CD4-positive, alpha-beta T cell (primary cell): ENCODE measurements at regions not wholly inside any gene's neighbourhood (a gene's known extent, or its start where the extent isn't known, plus 50 kb on each side); places are given as distances from the start of the nearest gene placed in this dataset.

Source experiments
- ATAC-seq: fragments of 200-7000 bp; cut with Tn5 transposase; one replicate; pipeline ENCODE4 v1.10.0; 2022; ENCODE audit warnings: mild to moderate bottlenecking; ENCODE audit not compliant: poor library complexity
- CTCF ChIA-PET: fragments of 350-600 bp; sonication (Branson Sonifier 250); formaldehyde crosslinking; loops from one replicate; lab custom pipeline; 2021; ENCODE audit warnings: antibody characterized with exemption, inconsistent platforms; lab: Charles Lee
- POLR2A ChIA-PET: fragments of 350-600 bp; sonication (Branson Sonifier 250); formaldehyde crosslinking; loops from one replicate; lab custom pipeline; 2021; ENCODE audit warnings: antibody characterized with exemption, inconsistent platforms; lab: Charles Lee
- DNase-seq, 14 experiments: peaks; one replicate each; pipeline ENCODE4 v3.0.0-alpha.2; 2013 to 2020; ENCODE audit warnings: mixed read lengths in 2 of 14
- H3K27ac ChIP-seq, 2 donors: one replicate each; pipeline versions ENCODE4 v1.5.1 to v1.7.0; 2013; ENCODE audit warnings: low read length in 2 of 2, low read depth in 1 of 2, mild to moderate bottlenecking in 1 of 2
- H3K27me3 ChIP-seq, 2 experiments: 1 replicate in 1 of 2; 2 replicates in 1 of 2; pipeline versions ENCODE4 v1.6.1 to v1.7.0; 2013; ENCODE audit warnings: low read length in 2 of 2, control low read depth in 1 of 2, mild to moderate bottlenecking in 1 of 2, moderate library complexity in 1 of 2; ENCODE audit not compliant: insufficient read depth in 2 of 2, control insufficient read depth in 1 of 2
- H3K36me3 ChIP-seq: one replicate; pipeline ENCODE4 v1.6.1; 2013; ENCODE audit warnings: low read length, control low read depth; ENCODE audit not compliant: insufficient read depth
- H3K4me1 ChIP-seq: one replicate; pipeline ENCODE4 v1.6.1; 2013; ENCODE audit warnings: low read length, control low read depth; ENCODE audit not compliant: insufficient read depth
- H3K4me3 ChIP-seq: one replicate; pipeline ENCODE4 v1.5.1; 2013; ENCODE audit warnings: mild to moderate bottlenecking, low read length, moderate library complexity
- H3K9me3 ChIP-seq, 2 experiments: 1 replicate in 1 of 2; 2 replicates in 1 of 2; pipeline versions ENCODE4 v1.6.1 to v1.7.0; 2013; ENCODE audit warnings: low read length in 2 of 2, mild to moderate bottlenecking in 2 of 2, control low read depth in 1 of 2, moderate library complexity in 1 of 2; ENCODE audit not compliant: control insufficient read depth in 1 of 2, insufficient read depth in 1 of 2
- H3K27ac Mint-ChIP-seq: one replicate; pipeline ENCODE4 v1.8.0; 2020; ENCODE audit warnings: mixed read lengths
- H3K27me3 Mint-ChIP-seq: one replicate; pipeline ENCODE4 v1.8.0; 2021; ENCODE audit warnings: mixed read lengths
- H3K36me3 Mint-ChIP-seq: one replicate; pipeline ENCODE4 v1.8.0; 2021; ENCODE audit warnings: low read depth, mixed read lengths
- H3K4me1 Mint-ChIP-seq: one replicate; pipeline ENCODE4 v1.8.0; 2021; ENCODE audit warnings: low read depth, mixed read lengths
- H3K4me3 Mint-ChIP-seq: one replicate; pipeline ENCODE4 v1.8.0; 2020; ENCODE audit warnings: mild to moderate bottlenecking, mixed read lengths
- H3K9me3 Mint-ChIP-seq: one replicate; pipeline ENCODE4 v1.8.0; 2020; ENCODE audit warnings: mixed read lengths
- CTCF ChIP-seq: fragments of 200-600 bp; IDR thresholded peaks from one replicate; pipeline ENCODE4 v1.8.0; 2022; ENCODE audit warnings: antibody characterized with exemption, mild to moderate bottlenecking
- intact Hi-C, 2 experiments: fragments of 100-400 bp; cut with DNase I in 1 of 2; cut with micrococcal nuclease in 1 of 2; formaldehyde crosslinking; loops; one replicate each; pipeline versions ENCODE4 v1.15.1 to v1.9.0; 2023 to 2025; cut with DNase I, micrococcal nuclease

GRCh38 chr4:111722213-111722720, 423.0 kb upstream of the FAM241A start:
- no peaks in the 10 kb centered on the region for H3K36me3 ChIP-seq
- no peaks in the 10 kb centered on the region for H3K4me1 Mint-ChIP-seq
- H3K27ac ChIP-seq = no peak overlapping the region
- H3K27me3 ChIP-seq = no peaks in the 10 kb centered on the region
- no peak overlapping the region for H3K27ac Mint-ChIP-seq
- H3K27me3 Mint-ChIP-seq = no peaks in the 10 kb centered on the region
- POLR2A ChIA-PET = no interaction called here
- no peaks in the 10 kb centered on the region for H3K9me3 Mint-ChIP-seq
- H3K4me3 ChIP-seq = no peak overlapping the region
- DNase-seq (no peak), ATAC-seq (no peak)
- CTCF ChIA-PET = no interaction called here
- no peaks in the 10 kb centered on the region for H3K36me3 Mint-ChIP-seq
- no peaks in the 10 kb centered on the region for H3K9me3 ChIP-seq
- no peak overlapping the region for H3K4me3 Mint-ChIP-seq
- intact Hi-C loops = no loop called here
- TF ChIP-seq CTCF = no peak
- H3K4me1 ChIP-seq = no peaks in the 10 kb centered on the region

GRCh38 chr4:111736516-111736915, 408.7 kb upstream of the FAM241A start:
- H3K36me3 ChIP-seq = no peaks in the 10 kb centered on the region
- no peaks in the 10 kb centered on the region for H3K4me1 ChIP-seq
- Mint-ChIP-seq H3K4me1 (no peaks in the 10 kb centered on the region), H3K9me3 (peaks cover 2% of the 10 kb centered on the region), H3K36me3 (no peaks in the 10 kb centered on the region), H3K4me3 (no peak overlapping the region), H3K27ac (no peak overlapping the region), H3K27me3 (no peaks in the 10 kb centered on the region)
- no peak for ATAC-seq
- no peak for TF ChIP-seq CTCF
- no peaks in the 10 kb centered on the region for H3K27me3 ChIP-seq
- DNase-seq = no peak
- ChIA-PET POLR2A (no interaction called here), CTCF (no interaction called here)
- H3K4me3 ChIP-seq = no peak overlapping the region
- intact Hi-C loops = no loop called here
- no peak overlapping the region for H3K27ac ChIP-seq
- no peaks in the 10 kb centered on the region for H3K9me3 ChIP-seq

GRCh38 chr4:111744847-111745246, 400.4 kb upstream of the FAM241A start:
- ChIA-PET POLR2A (no interaction called here), CTCF (no interaction called here)
- H3K4me1 Mint-ChIP-seq = no peaks in the 10 kb centered on the region
- no peak for ATAC-seq
- H3K9me3 Mint-ChIP-seq = no peaks in the 10 kb centered on the region
- peaks cover 0 to 4% of the 10 kb centered on the region in 2 experiments for H3K9me3 ChIP-seq
- no peak overlapping the region for H3K27ac Mint-ChIP-seq
- intact Hi-C loops = no loop called here
- no peaks in the 10 kb centered on the region for H3K27me3 ChIP-seq
- H3K4me3 Mint-ChIP-seq = no peak overlapping the region
- DNase-seq = no peak
- H3K27me3 Mint-ChIP-seq = no peaks in the 10 kb centered on the region
- H3K4me1 ChIP-seq = no peaks in the 10 kb centered on the region
- no peak overlapping the region for H3K27ac ChIP-seq
- no peak for TF ChIP-seq CTCF
- no peak overlapping the region for H3K4me3 ChIP-seq
- no peaks in the 10 kb centered on the region for H3K36me3 Mint-ChIP-seq
- H3K36me3 ChIP-seq = no peaks in the 10 kb centered on the region
